GM18870 (cell line): ENCODE measurements at regions not wholly inside any gene's neighbourhood (a gene's known extent, or its start where the extent isn't known, plus 50 kb on each side); places are given as distances from the start of the nearest gene placed in this dataset.
"Not testable (repeated sequence)": the region's sequence is repeated elsewhere in the genome, so short reads cannot be mapped to it uniquely, and the experiment has no call there.

Source experiments
- ATAC-seq: cut with Tn5 transposase; IDR thresholded peaks from one replicate; pipeline ENCODE4 v1.9.1; 2021; ENCODE audit warnings: moderate library complexity; ENCODE audit not compliant: unreplicated experiment

DNA sequence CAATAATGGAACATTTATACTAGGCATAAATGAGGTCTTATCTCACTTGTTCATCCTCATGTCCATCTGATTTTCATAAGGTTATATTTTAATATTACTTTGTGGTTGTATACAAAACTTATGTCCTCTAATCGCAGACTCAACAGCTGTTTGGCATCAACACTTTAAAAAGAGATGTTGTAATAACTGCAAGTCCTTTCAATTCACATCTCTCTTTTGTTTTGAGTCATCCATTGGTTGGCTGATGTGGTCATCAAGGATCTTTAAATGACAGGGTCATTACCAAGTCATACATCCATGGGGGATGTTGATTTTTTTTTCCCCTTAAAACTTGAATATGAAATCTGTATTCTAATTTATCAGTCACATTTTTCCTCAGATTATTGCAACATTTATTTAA is 299.4 kb upstream of the NRSN1 start:
- ATAC-seq = no peak

DNA sequence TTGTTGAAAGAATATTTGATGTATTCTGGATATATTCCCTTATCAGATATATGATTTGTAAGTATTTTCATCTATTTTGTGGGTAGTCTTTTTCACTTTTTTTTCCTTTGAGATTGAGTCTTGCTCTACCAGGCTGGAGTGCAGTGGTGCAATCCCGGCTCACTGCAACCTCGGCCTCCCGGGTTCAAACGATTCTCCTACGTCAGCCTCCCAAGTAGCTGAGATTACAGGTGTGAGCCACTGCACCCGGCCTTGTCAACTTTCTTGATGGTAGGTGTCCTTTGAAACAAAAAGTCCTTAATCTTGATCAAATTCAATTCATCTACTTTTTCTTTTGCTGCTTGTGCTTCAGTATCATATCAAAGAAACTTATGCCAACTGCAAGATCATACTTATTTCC is 297.2 kb upstream of the NRSN1 start:
- ATAC-seq = no peak

DNA sequence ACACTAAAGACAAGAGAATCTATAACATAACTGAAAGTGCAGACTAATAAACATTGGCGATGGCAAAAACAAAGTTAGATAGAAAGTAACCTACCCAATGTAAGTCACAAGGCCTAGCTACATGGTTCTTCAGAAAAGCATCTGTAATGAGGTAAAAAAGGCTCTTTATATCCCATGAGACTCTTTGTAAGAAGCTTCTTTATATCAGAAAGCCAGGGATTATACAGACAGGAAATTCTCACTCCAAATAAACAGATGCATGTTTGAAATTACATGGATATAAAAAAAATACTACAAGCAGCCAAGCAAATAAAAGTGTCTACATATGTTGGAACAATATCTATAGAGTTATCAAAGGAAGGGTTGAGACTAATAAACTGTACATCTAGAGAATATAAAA is 284.9 kb upstream of the NRSN1 start:
- ATAC-seq = no peak

DNA sequence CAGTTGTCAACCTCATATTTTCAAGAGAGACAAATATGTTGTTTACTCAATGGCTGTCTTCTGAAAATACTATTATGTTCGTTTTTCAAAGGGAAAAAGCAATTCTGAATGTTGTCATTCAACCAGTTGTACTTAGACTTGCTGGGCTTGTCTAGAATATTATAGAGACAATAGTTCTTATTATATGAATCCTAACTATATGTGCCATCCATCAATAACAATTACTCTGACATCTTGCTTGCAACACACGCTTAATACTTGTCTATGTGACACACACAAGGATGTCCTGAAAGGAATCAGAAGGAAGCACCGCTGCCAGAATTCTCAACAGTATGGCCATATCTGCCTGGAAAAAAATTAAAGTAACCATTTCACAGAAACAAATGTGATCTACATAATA is 283.3 kb upstream of the NRSN1 start:
- no peak for ATAC-seq

DNA sequence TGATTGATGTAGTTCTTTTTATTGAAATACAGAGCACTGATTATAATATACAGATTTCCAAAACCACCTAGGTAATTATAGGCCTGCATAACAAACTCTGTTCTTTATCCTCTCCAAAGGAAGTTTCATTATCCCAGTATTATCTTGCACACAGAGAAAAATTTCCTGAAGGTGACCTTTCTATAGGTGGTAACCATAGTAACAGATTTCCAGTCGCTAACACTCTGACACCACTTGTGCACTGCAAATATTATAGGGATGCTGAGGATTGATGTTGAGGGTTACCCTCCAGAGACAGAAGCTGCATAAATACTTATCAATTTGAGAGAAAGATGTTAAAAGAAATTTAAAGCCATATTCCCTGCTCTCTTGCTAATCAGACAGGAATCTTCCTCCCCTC is 274.5 kb upstream of the NRSN1 start:
- ATAC-seq = no peak

DNA sequence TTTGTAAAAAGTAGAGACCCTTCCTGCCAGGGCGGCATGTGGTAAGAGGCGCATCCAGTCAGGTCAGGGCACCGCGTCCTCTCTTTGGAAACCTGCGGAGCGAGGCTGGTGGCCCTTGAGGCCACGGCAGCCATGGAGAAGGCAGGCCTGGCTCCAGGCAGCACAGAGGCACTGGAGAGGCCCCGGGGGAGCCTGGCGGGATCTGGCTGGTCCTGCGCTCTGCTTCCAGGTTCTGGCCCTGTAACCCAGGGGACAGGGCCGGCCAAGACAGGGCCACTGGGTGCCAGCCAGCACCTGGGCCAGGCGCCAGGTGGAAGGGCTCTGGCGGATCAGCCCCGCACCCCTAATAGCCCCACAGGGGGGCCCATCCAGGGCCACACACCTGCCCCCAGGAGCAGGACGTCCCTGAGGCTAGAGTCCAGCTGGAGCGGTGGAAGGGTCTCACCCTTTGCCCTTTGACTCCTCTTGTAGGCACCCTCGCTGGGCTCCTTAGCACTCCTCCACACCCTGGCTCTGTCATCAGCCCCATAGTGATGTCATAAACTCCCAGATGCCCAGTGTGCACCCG is 272.4 kb upstream of the NRSN1 start:
- ATAC-seq = not testable (repeated sequence)

DNA sequence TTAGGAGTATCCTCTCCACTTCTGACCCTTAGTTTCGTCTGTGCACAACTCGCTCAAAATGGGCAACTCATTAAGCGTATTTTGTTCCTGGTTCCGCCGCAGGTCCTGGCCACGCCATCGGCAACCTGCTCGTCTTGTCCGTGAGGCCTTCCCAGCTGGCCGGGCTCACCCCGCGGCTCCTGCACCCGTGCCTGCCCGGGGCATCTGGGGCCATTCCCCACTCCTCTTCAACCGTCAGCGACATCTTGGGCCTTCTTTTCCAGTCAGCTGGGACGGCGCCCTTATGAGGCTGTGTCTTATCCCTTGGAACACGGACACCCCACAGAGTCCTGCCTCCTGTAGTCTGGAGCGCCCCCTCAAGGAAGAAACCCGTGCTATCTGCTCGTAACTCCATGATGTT is 271.9 kb upstream of the NRSN1 start:
- not testable (repeated sequence) for ATAC-seq

DNA sequence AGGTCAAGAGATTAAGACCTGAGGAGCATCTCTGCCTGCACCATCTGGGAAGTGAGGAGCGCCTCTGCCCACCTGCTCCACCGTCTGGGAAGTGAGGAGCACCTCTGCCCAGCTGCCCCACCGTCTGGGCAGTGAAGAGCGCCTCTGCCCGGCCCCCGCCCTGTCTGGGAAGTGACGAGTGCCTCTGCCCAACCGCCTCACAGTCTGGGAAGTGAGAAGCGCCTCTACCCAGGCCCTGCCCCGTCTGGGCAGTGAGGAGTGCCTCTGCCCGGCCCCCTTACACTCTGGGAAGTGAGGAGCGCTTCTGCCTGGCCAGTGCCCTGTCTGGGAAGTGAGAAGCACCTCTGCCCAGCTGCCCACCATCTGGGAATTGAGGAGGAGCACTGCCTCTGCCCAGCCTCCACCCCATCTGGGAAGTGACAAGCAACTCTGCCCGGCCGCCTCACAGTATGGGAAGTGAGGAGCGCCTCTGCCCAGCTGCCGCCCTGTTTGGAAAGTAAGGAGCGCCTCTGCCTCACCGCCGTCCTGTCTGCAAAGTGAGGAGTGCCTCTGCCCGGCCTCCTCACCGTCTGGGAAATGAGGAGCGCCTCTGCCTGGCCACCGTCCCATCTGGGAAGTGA is 270.4 kb upstream of the NRSN1 start:
- no peak for ATAC-seq

DNA sequence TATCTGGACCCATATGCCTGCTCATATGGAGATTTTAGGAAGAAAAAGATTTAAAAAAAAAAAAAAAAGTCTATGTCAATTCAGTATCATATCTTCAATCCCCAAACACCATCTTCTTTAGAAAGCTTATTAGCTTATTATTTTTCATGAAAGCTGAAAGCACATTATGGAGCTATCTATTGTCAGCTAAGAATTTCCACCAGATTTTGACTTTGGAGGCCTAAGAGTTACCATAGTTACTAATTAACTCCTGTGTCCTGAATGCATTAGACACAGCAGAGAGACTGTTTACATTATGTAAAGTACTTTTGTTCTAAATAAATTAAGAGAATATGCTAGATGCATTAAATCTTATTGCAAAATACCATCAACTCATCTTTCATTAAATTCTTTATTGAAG is 255.5 kb upstream of the NRSN1 start:
- no peak for ATAC-seq

DNA sequence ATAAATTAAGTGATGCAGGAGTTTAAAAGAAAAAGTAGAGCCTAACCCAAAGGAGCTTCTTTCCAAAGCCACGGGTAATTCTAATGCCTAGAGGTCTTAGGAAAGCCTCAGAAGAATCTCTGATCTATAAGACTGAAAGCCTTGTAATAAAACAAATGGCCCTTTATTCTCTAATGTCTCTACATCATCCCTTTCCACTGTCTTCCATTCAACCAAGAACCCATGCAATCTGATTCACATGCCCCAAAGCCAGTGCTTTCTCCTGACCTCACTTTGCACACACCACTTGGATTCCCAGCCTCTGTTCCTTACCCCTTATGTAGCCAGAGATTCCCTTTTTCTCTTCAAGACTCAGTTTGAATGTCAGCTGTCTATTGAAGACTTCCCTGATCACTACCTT is 252.9 kb upstream of the NRSN1 start:
- no peak for ATAC-seq

DNA sequence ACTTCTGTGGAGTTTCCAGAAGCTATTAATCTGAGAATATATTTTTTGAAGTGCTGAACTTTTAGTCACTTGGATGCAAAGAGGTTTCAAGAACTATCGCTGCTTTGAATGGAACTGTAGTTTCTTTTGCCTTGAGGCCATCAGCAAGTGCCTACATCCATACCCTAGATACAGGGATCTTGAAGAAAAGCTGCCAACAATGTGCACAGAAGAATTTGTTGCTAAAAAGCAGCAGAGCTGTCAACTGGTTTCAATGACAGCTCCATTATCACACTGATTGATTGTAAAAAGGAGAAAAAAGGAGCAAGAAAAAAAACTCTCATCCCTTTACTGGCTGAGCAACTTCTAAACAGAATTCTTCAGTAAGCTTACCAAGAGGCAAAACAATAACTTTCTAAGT is 251.0 kb upstream of the NRSN1 start:
- no peak for ATAC-seq

DNA sequence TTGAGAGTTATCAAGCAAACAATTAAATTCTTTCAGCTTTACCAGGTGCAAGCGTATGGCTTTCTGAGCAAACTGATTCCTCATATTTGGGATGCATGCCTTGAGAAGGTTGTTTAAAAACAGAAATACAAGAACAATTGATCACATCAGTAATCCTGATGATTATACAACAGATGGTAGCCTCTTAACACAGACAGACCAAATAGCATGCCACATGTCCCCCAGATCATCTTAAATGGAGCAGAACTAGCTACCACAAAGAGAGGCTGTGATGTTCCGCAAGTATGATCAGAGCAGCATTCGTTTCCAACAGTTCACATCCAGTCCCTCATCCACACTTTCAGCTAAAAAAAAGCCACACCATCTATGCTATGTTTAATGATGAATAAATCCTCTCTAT is 246.2 kb upstream of the NRSN1 start:
- ATAC-seq = no peak

DNA sequence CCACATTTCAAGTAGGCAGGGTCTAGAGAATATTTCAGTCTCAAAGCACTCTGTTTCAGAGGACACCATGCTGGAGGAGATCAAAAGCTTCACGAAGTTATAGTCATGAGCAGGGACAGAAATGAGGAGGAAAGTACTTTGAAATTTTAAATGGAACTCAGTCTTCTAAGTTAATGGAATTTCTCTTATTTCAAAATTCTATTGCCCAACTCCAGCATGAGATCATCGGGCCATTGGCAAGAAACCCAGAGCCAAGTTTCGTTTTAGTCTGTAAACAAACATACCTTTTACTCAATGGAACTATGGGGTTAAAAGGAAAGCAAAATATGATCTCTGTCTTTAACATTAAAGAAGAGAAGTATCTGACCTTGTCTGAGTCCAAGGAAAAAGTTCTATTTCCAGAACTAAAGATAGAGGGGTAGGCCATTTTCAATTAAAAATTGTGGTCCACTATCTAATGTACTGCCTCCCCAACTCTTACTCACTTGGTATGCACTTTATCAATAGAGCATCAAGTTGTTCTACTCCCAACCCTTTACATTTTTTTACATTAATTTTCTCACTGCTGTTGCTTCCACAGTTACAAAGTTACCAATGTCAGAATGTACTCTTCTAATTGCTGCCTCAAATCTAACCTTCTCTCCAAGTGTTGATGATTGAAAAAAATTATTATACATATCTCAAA is 235.3 kb upstream of the NRSN1 start:
- ATAC-seq = no peak

DNA sequence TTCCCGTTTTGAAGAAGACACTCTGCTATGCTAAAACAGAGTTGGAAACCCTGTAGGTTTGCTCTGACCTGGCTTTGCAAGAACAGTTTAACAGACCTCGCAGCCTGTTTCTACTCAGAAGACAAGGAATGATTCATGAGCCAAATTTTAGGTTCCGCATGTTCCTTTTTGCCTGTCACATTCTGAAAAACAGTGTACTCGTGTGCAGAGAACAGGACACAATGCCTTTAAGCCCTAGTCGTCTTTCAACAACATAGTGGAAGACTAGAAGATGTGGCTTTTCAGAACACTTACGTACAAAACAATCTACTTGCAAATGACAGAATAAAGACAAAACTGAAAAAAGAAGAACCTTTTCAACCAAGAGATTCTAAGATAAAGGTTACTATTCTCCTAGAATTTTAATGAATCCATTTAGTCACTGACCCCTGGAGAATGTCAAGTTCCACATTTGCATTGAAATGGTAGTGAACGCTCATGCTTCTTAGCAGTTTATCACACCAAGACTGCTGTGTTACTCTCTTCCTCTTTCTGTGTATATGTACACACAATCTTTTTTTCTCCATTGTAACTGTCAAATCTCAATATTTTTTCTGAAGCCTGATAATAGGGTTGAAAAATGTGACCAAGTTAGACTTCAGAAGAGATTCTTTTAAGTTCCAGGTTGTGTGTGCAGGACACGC is 220.7 kb upstream of the NRSN1 start:
- no peak for ATAC-seq

DNA sequence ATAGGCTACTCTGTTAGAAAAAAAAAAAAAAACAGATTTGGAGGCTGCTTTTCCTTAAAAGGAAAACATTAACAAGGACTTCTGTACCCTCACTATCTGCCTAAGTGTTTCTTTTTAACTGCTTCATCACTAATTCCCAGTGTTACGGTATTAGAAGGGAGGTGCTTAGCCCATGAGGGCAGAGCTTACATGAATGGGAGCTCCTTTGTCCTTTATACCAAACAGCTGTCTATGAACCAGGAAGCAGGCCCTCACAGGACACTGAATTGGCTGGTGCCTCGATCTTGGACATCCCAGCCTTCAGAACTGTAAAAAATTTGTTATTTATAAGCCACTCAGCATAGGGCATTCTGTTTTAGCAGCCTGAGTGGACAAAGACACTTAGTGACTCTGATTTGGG is 215.6 kb upstream of the NRSN1 start:
- ATAC-seq = no peak

DNA sequence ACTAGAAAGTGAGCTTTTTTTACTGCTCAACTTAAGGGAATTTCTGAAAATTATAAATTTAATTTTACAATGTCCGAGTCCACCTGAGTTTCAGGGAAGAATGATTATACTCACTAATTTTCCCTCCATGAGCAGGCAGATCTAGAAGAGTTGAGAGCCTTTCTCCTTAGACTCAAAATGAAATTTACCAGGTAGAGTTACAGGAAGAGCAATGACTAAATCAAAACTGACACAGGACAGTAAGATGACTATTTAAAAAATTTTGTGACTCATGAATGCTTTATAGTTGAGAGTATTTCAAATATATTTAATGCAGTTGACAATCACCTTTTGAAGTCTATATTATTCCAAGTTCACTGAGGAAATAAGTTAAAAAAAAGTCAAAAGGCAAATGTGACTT is 198.1 kb upstream of the NRSN1 start:
- no peak for ATAC-seq

DNA sequence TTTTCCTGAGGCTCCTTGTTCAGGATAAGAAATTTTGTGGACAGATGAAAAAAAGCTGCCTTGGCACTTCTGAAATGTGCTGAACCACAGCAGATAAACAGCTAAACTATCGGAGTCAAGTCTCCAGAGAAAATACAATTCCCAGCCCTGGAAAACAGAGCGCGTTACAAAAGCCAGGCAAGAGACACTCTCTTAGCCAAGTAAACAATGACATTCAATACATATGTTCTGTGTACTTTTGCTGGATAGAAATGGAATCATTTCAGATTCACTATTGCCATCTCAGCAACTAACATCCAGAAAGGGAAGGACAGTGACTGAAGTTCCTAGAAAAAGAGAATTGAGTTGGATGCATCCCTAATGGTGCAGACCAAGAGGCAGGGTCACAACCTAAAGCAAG is 196.8 kb upstream of the NRSN1 start:
- no peak for ATAC-seq

DNA sequence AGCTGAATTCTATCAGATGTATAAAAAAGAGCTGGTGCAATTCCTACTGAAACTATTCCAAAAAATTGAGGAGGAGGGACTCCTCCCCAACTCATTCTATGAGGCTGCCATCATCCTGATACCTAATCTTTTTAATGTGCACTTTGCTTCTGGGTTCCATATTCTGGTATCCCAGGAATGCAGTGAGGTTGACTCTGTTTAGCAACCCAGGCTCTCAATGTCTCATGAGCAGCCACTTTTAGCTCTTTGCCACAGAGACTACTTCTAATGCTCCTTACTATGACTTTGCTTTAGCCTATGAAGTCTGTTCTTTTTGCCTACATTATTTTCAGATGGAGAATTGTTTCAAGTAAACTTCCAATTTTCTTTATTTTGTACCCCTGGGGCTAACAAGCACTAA is 185.5 kb upstream of the NRSN1 start:
- ATAC-seq = no peak

DNA sequence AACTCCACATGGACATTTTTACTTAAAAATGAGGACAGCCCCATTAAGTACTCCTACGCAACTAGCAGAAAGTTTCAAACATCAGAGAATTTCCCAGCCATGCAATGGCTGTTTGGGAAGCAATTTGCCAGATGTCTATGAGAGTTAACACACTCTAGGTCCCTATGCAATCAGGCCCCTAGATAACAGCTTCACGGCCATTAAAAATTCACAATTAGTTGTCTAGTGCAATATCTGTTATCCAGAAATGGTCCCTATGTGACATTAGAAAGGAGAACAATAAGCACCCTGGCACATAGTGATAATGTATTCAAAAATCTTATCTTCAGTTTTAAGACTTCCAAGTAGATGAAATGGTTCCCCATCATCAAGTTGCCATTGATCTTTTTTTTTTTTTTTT is 174.3 kb upstream of the NRSN1 start:
- ATAC-seq = no peak

DNA sequence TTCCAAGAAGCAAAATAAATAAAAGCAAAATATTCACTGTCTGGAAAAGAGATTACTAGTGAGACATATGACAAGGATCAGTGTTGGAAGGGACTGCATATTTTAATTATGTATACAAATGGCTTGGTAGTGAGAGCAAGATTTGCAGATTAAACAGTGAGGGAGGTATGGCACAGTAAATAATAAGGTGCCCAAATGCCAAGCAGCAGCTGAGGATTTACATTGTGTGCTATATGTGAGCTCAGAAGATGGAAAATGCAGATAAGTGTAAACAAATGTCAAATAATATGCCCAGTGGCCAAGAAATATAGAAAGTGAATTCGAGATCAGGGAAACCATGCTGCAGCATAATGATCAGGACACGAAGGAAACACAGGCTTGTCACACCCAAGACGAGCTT is 173.8 kb upstream of the NRSN1 start:
- no peak for ATAC-seq

DNA sequence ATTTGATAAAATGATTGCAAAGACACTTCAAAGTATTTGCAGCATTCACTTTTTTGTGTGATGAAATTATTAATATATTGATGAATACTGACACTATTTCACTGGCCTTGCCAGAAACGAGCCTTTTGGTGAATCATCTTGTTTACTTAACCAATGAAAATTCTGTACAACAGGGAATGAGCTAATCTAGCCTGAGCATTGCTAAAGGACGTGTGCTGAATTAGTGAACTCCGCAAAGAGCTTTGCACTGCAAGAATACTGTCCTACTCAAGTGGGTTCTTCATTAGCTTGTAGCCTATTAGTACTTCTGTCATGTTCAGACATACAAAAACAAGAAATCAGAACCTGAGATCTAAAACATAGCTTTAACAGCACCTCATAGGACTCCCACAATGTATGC is 172.0 kb upstream of the NRSN1 start:
- no peak for ATAC-seq

DNA sequence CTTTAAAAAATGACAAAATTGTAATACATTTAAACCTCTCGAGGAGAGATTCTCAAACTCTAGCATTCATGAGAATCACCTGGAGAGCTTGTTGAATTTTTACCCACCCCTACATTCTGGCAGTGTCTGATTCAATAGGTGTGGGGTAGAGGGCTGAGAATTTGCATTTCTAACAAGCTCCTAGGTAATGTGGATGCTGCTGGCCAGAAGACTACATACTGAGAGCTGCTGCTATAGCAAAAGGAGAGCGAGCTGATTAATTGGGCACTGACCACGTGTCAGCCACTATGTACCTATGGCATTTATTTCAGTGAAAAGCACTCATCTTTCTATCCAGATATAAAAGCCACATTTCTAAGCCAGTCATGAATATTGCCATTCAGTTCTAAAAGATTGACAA is 169.0 kb upstream of the NRSN1 start:
- ATAC-seq = no peak
